ENCODE measurements at regions not wholly inside any gene's neighbourhood (a gene's known extent, or its start where the extent isn't known, plus 50 kb on each side); places are given as distances from the start of the nearest gene placed in this dataset.

DNA sequence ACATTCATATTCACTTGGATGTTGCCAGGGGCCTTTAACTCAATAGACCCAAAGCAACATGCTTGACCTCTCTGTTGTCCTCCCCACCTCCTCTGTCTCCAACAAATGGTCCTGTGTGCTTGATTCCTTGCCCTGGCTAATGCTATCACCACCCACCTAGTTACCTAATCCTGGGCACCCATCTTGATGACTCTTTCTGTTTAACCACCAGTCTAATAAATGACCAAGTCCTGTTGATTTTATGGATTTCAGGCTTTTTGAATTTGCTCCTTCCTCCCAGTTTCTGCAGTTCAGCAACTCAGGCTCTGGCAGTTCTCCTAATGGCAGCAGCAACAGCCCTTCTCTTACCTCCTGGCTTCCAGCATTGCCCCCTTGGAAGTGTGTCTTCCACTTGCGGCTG is 246.3 kb upstream of the KLF4 start:
- TF ChIP-seq, protein P1, sequence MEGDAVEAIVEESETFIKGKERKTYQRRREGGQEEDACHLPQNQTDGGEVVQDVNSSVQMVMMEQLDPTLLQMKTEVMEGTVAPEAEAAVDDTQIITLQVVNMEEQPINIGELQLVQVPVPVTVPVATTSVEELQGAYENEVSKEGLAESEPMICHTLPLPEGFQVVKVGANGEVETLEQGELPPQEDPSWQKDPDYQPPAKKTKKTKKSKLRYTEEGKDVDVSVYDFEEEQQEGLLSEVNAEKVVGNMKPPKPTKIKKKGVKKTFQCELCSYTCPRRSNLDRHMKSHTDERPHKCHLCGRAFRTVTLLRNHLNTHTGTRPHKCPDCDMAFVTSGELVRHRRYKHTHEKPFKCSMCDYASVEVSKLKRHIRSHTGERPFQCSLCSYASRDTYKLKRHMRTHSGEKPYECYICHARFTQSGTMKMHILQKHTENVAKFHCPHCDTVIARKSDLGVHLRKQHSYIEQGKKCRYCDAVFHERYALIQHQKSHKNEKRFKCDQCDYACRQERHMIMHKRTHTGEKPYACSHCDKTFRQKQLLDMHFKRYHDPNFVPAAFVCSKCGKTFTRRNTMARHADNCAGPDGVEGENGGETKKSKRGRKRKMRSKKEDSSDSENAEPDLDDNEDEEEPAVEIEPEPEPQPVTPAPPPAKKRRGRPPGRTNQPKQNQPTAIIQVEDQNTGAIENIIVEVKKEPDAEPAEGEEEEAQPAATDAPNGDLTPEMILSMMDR (IDR thresholded peaks at IDR 0.05; ENCODE audit: extremely low read depth in 1 of 2, insufficient read depth in 1 of 2, low read depth in 1 of 2, low read length in 2 of 2): no peak
- no peak for TF ChIP-seq JUN (IDR thresholded peaks at IDR 0.05; ENCODE audit: borderline replicate concordance, insufficient read depth, insufficient read length, low read depth)
- no peak for TF ChIP-seq POLR2AphosphoS5 (IDR thresholded peaks at IDR 0.05; ENCODE audit: insufficient read depth, low read depth, low read length)
- no peak for TF ChIP-seq EZH2 (IDR thresholded peaks at IDR 0.05; ENCODE audit: borderline replicate concordance, low read depth, low read length, severe bottlenecking)

All from endothelial cell of umbilical vein (primary cell).